ENCODE measurements at regions not wholly inside any gene's neighbourhood (a gene's known extent, or its start where the extent isn't known, plus 50 kb on each side); places are given as distances from the start of the nearest gene placed in this dataset.

DNA sequence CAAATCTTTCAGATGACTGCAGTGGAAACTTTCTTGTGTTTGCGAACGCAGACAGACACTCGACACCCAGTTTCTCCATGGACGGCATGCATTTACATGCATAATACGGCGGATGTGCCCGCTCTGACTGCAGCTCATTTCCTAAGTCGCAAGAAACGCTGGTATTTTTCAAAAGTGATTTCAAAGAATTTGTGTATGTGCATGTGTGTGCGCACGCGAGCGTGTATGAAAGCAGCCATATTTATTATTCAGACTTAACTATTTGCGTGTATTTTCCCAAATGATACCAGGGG, 436.5 kb upstream of the MGMT start:
- DNase-seq (ENCODE audit: low spot score) = no peak
- Histone ChIP-seq H3K27me3 (ENCODE audit: control insufficient read depth in 4 of 4, insufficient read depth in 4 of 4, low read length in 3 of 4) (peaks cover 0 to 24% (median 5%) of the 10 kb centered on the region in 4 donors), H3K9ac (ENCODE audit: low read depth in 1 of 2, low read length in 2 of 2) (no peak overlapping the region), H3K27ac (ENCODE audit: low read depth in 1 of 2, low read length in 2 of 2) (no peak overlapping the region), H3K4me3 (ENCODE audit: low read depth in 1 of 3, low read length in 3 of 3) (no peak overlapping the region), H3K4me1 (ENCODE audit: control insufficient read depth in 4 of 4, insufficient read depth in 4 of 4, low read length in 3 of 4) (peaks cover 0 to 9% (median 4%) of the 10 kb centered on the region in 4 donors), H3K9me3 (ENCODE audit: control insufficient read depth in 4 of 4, low read length in 3 of 4) (no peaks in the 10 kb centered on the region), H3K36me3 (ENCODE audit: control insufficient read depth in 4 of 4, insufficient read depth in 3 of 4, low read depth in 1 of 4, low read length in 3 of 4) (no peaks in the 10 kb centered on the region)
- TF ChIP-seq TAF1 (conservative IDR thresholded peaks at IDR 0.05) (no peak), HNF4A (conservative IDR thresholded peaks at IDR 0.05) (no peak), SP1 (IDR thresholded peaks at IDR 0.05) (no peak), FOXA1 (IDR thresholded peaks at IDR 0.05) (no peak), GABPA (IDR thresholded peaks at IDR 0.05 in 1 of 2, conservative IDR thresholded peaks at IDR 0.05 in 1 of 2) (no peak)
- TF ChIP-seq, protein P1, sequence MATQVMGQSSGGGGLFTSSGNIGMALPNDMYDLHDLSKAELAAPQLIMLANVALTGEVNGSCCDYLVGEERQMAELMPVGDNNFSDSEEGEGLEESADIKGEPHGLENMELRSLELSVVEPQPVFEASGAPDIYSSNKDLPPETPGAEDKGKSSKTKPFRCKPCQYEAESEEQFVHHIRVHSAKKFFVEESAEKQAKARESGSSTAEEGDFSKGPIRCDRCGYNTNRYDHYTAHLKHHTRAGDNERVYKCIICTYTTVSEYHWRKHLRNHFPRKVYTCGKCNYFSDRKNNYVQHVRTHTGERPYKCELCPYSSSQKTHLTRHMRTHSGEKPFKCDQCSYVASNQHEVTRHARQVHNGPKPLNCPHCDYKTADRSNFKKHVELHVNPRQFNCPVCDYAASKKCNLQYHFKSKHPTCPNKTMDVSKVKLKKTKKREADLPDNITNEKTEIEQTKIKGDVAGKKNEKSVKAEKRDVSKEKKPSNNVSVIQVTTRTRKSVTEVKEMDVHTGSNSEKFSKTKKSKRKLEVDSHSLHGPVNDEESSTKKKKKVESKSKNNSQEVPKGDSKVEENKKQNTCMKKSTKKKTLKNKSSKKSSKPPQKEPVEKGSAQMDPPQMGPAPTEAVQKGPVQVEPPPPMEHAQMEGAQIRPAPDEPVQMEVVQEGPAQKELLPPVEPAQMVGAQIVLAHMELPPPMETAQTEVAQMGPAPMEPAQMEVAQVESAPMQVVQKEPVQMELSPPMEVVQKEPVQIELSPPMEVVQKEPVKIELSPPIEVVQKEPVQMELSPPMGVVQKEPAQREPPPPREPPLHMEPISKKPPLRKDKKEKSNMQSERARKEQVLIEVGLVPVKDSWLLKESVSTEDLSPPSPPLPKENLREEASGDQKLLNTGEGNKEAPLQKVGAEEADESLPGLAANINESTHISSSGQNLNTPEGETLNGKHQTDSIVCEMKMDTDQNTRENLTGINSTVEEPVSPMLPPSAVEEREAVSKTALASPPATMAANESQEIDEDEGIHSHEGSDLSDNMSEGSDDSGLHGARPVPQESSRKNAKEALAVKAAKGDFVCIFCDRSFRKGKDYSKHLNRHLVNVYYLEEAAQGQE (IDR thresholded peaks at IDR 0.05) = no peak
- TF ChIP-seq, protein P2, sequence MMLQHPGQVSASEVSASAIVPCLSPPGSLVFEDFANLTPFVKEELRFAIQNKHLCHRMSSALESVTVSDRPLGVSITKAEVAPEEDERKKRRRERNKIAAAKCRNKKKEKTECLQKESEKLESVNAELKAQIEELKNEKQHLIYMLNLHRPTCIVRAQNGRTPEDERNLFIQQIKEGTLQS (IDR thresholded peaks at IDR 0.05) = no peak
- WGBS = 89% methylated on average over 14 of the region's 14 CpGs

DNA sequence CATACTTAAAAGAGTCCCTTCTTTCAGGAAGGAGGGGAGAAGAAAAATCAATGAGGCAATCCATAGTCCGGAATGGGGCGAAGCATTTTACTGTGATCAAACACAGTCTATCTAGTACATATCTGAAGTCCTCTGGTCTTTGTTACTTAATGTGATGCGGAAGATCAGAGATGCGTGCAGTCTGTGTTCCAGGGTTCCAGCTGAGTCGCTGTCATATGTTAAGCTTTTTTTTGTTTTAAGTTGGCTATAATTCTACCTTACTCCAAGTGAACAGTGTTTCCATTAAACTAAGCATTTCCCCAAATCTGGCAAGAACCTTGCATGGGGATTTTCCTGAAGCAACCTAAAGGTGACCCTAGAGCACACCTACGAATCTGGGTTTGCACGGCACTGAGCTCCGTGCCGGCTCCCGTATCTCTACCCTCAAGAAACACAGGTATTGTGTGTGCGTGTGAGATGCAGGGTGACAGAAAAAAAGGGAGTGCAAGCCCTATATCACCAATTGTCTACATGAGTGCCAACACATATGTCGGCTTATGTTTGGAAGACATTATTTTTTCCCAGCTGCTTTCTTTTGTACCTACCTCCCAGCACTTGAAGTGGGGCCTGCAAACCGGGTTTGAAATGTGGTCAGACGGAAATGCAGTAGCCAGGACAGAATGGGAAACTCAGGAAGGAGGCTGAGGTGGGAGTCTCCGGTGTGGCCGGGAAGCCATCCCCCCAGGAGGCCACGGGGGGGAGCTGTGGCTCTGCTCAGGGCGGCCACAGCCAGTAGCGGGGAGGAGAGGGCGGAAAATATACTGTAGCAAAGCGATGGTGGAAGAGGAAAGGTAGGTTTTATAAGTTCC, 435.8 kb upstream of the MGMT start:
- H3K9me3 ChIP-seq (ENCODE audit: control insufficient read depth in 4 of 4, low read length in 3 of 4) = no peaks in the 10 kb centered on the region
- TF ChIP-seq RAD21 (IDR thresholded peaks at IDR 0.05) = peak; percentile 98 to 100
- TF ChIP-seq, protein P3, sequence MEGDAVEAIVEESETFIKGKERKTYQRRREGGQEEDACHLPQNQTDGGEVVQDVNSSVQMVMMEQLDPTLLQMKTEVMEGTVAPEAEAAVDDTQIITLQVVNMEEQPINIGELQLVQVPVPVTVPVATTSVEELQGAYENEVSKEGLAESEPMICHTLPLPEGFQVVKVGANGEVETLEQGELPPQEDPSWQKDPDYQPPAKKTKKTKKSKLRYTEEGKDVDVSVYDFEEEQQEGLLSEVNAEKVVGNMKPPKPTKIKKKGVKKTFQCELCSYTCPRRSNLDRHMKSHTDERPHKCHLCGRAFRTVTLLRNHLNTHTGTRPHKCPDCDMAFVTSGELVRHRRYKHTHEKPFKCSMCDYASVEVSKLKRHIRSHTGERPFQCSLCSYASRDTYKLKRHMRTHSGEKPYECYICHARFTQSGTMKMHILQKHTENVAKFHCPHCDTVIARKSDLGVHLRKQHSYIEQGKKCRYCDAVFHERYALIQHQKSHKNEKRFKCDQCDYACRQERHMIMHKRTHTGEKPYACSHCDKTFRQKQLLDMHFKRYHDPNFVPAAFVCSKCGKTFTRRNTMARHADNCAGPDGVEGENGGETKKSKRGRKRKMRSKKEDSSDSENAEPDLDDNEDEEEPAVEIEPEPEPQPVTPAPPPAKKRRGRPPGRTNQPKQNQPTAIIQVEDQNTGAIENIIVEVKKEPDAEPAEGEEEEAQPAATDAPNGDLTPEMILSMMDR (IDR thresholded peaks at IDR 0.05; ENCODE audit: low read depth, low read length, missing input control) = peak; percentile 94
- TF ChIP-seq, protein P1 (IDR thresholded peaks at IDR 0.05) = no peak
- TF ChIP-seq NR2F2 (IDR thresholded peaks at IDR 0.05) = no peak
- no peak for TF ChIP-seq TAF1 (conservative IDR thresholded peaks at IDR 0.05)
- TF ChIP-seq, protein P4, sequence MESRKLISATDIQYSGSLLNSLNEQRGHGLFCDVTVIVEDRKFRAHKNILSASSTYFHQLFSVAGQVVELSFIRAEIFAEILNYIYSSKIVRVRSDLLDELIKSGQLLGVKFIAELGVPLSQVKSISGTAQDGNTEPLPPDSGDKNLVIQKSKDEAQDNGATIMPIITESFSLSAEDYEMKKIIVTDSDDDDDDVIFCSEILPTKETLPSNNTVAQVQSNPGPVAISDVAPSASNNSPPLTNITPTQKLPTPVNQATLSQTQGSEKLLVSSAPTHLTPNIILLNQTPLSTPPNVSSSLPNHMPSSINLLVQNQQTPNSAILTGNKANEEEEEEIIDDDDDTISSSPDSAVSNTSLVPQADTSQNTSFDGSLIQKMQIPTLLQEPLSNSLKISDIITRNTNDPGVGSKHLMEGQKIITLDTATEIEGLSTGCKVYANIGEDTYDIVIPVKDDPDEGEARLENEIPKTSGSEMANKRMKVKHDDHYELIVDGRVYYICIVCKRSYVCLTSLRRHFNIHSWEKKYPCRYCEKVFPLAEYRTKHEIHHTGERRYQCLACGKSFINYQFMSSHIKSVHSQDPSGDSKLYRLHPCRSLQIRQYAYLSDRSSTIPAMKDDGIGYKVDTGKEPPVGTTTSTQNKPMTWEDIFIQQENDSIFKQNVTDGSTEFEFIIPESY (IDR thresholded peaks at IDR 0.05) = no peak
- DNase-seq (ENCODE audit: low spot score) = peak; percentile 70
- H3K4me3 ChIP-seq (ENCODE audit: low read depth in 1 of 3, low read length in 3 of 3) = no peak overlapping the region
- WGBS = 32% methylated on average over 21 of the region's 21 CpGs
- H3K36me3 ChIP-seq (ENCODE audit: control insufficient read depth in 4 of 4, insufficient read depth in 3 of 4, low read depth in 1 of 4, low read length in 3 of 4) = no peaks in the 10 kb centered on the region
- H3K27ac ChIP-seq (ENCODE audit: low read depth in 1 of 2, low read length in 2 of 2) = no peak overlapping the region
- H3K27me3 ChIP-seq (ENCODE audit: control insufficient read depth in 4 of 4, insufficient read depth in 4 of 4, low read length in 3 of 4) = peaks cover 0 to 24% (median 5%) of the 10 kb centered on the region in 4 donors
- H3K9ac ChIP-seq (ENCODE audit: low read depth in 1 of 2, low read length in 2 of 2) = no peak overlapping the region
- H3K4me1 ChIP-seq (ENCODE audit: control insufficient read depth in 4 of 4, insufficient read depth in 4 of 4, low read length in 3 of 4) = peaks cover 0 to 9% (median 4%) of the 10 kb centered on the region in 4 donors

All from liver (tissue), 8 donors.